Activated CD8-positive, alpha-beta memory T cell treated with anti-CD3 and anti-CD28 coated beads, Interleukin-2, amount 50 U/mL, for 24 hours (primary cell): ENCODE measurements at regions not wholly inside any gene's neighbourhood (a gene's known extent, or its start where the extent isn't known, plus 50 kb on each side); places are given as distances from the start of the nearest gene placed in this dataset.
"Not testable (repeated sequence)": the region's sequence is repeated elsewhere in the genome, so short reads cannot be mapped to it uniquely, and the experiment has no call there.

Source experiments
- DNase-seq: peaks from one replicate; pipeline ENCODE4 v3.0.0-alpha.2; 2020; ENCODE audit errors: extremely low read depth

- not testable (repeated sequence) for DNase-seq
These were observed 328.8 kb downstream of the KLF12 start for GRCh38 chr13:73805326-73805958.

- DNase-seq: no peak
These were observed 330.2 kb downstream of the KLF12 start for GRCh38 chr13:73803997-73804396.

DNA sequence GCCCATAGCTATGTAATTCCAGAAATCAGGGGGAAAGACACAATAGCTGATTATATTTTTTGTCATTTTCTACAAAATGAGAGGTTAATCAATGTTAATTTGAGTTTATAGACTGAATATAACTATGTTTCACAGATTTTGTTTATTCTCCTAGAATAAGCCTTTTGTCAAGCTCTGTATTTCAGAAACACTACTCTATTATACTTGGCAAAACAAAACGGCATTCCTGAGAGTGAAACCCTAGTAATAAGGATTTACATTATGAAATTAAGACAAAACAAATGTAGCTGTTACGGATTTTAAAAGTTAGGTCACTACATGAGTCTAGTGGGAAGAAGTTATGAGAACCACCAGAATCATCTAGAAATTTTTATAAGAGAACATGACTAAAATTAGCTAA is 334.2 kb downstream of the KLF12 start:
- DNase-seq: no peak

DNA sequence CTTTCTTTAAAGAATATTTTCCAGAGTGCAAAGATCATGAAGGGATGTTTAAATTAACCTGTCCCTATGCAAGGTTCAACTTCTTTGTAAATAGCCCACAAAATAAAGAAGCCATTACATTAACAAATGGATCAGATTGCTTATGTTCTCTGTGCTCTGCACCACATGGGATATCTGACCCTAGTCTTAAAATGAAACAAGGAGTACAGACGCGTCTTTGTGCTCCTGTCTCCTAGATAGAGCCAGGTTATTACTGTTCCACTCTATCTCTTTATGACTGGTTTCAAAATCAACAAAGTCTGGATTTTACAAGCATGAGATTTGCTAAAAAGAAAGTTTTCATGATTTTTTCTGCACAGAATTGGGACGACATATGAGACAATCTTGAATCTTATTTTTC is 339.4 kb downstream of the KLF12 start:
- DNase-seq: no peak

DNA sequence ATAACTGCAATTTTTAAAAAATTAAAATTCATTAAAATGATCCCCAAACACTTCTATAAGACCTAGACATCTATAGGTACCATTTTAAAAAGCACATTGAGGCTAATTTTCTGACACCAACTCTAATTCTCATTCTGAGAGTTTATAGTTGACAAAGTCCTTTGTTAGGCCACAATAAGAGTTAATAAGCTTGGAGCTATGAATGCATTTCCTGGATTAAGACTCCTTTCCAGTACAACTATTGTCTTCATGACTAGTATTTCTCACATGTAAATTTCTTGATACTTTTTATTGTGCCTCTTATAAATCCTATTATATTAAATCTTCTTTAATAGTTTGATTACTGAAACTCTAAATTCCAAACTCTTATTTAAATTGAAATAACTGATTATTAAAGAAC is 340.8 kb downstream of the KLF12 start:
- no peak for DNase-seq

DNA sequence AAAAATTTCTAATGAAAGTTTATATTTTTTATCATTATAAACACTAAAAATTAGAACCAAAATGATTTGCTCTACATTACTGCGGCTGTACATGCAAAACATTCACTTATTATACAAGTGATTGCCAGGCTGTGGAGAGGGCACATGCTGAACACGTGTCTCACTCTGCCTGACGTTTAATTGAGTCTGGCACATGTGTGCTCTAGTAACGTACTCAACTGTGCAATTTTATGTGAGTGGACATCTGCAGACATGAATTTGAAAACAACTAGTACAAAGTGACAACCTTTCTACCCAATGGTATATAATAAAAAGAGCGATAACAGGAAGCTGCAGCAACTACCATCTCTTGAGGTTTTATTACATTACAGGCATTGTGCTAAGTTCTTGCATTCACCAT is 341.4 kb downstream of the KLF12 start:
- no peak for DNase-seq

GRCh38 chr13:73782450-73783449 is 351.5 kb downstream of the KLF12 start:
- DNase-seq: no peak

DNA sequence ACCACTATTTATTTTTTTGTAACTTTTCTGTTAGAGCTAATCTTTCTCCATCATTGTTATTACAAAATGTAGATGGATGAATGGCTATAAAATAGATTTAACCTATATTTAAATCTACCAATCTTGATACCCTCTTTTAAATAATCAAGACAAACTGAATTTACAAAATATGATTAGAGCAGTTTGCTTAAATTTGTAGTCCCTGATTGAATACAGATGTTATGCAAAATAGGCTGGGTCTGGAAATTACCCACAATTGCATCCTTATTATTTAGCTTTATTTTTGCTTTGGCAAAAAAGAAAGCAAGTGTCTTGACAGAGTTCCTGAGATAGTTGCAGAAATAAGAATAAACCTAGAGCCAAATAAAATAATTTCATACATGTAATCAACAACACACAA is 352.8 kb downstream of the KLF12 start:
- no peak for DNase-seq

GRCh38 chr13:73779881-73780280 is 354.3 kb downstream of the KLF12 start:
- no peak for DNase-seq

DNA sequence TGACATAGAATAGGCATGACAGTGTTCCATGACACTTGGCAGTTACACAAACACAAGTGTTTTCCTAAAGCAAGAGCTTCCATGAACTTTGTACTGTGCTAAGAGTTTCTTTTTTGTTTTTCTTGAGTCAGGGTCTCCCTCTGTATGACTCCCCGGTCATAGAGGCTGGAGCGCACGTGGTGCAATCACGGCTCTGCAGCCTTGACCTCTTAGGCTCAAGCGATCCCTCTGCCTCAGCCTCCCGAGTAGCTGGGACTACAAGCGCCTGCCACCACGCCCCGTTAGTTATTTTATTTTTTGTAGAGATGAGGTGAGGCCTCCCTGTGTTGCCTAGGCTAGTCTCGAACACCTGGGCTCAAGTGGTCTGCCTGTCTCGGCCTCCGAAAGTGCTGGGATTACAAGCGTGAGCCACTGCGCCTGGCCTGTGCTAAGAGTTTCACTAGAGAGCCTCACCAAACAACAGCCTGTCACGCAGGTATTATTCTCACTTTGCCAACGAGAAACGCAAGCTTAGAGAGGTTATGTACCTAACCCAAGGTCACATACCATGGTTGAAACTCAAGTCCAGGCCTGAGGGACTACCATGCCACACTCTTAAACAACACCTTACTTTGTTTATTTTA is 355.9 kb downstream of the KLF12 start:
- no peak for DNase-seq

GRCh38 chr13:73777134-73777533 is 357.1 kb downstream of the KLF12 start:
- no peak for DNase-seq

DNA sequence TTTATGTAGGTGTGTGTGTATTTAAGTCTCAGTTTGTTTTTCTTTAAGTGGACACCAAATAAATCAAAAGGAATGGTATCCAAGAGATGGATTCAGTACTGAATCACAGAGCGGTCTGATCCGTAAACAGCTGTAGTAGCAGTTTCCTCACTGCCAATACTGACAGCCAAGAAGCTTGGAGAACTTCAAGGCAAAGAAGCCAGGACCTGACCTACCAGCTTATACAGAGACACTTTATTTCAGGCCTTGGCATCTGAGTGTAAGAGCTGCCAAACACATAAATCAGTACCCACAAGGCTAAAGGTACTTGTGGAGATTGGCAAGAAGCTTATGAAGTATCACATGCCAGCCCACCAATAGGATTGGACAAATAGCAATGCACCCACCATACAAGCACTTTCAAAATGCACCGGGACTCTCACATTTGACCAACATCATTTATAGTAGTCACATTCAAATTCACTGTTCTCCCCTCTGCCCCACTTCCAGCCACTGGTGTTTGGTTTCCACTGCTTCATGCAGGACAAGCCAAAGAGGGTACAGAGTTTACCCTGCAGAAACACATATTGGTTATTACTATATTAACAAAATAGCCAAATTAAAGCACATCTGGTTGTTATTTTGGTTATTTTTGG is 357.9 kb downstream of the KLF12 start:
- DNase-seq: no peak

DNA sequence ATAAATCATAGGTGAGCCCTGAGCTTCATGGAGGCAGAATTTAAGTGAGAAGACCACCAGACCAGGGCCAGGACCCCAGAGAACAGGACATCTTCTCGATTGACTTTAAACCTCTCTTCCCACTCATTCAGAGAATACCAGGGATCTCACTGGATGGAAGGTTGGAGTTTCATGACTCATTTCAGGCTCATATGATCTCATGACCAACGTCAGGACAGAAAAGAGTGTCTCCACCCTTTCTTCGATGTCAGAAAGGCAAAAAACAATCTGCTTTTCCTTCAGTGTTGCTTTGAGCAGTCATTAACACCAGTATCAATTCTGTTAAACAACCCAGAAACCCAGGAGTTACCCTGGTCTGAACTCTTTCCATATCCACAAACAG is 361.0 kb downstream of the KLF12 start:
- DNase-seq: no peak

- no peak for DNase-seq
These were observed 361.6 kb downstream of the KLF12 start for GRCh38 chr13:73772449-73773167.

DNA sequence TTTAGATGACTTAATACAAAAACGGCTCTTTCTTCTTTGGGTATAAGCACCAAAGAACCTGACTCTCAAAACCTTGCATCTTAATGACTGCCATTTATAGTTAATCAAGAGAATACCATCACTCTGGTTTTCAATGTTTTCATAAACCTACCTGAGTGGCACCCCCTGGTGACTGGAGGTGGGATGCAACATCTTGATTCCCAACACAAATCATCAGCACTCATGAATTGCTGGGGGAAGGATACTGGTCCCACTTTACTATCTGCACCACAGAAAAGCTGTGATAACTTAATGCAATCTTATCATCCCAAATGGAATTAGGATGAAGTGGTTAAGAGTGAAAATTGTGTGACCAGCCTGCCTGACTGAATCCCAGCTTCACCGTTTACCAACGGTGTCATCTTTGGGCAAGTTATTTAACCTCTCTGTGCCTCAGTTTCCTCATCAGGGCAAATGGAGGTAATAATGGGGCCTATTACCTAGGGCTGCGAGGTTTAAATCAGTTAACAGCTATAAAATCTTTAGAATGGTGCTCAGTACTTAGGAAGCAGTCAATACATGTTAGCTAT is 366.4 kb downstream of the KLF12 start:
- DNase-seq: peak; percentile 9

- no peak for DNase-seq
These were observed 366.9 kb downstream of the KLF12 start for GRCh38 chr13:73767191-73767741.

DNA sequence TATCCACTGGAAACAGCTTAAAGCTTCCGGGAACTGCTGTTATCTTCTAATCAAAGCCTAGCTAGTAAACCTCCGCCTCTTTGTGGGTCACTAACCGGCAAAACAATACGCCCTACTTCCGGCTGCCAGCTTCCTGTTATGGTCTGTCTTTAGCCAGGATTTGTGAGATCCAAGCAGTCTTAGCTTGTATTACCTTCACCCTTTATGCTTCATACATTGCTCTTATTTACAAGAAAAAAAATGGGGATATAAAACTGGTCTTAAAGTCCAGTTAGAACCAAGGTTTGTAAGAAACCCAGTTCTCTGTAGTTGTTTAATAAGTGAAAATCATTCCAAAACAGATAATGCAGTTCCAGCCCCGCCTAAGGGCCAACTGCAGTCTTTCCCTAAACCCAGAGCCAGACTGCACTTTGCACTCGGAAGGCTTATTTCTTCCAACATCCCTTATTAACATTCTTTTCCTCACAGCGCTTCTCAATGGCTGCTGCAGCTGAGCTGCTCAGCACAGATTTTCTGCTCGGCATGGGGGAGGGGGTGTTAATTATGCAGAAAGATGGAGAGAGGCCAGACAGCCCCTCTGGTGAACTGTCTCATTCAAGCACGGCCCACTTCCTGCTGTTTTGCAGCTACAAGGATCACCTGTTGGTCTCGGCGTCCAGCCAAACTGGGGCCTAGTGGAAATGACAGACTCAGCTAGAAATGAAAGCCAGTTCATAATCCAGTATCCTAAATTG is 368.4 kb downstream of the KLF12 start:
- DNase-seq: peak; percentile 29

DNA sequence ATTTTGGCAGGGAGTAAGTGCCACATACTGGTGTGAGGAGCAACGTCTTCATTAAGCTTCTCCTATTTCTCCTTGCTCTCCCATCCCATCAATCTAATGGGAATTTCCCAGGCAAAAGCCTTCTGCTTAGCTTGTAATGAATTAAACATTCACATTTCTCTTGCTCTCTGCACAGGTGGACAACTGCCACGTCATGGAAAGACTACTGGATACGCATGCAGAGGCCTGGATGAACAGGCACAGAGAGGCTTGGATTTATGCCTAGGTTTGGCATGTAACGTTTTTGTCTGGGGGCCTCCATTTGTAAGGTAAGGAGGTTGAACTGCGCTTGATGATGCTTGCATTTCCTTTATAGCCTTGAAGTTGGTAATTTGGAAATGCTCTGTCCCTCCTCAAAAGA is 374.8 kb downstream of the KLF12 start:
- no peak for DNase-seq

GRCh38 chr13:73757481-73758233 is 376.5 kb downstream of the KLF12 start:
- no peak for DNase-seq
